GM11168 (cell line): ENCODE measurements at regions not wholly inside any gene's neighbourhood (a gene's known extent, or its start where the extent isn't known, plus 50 kb on each side); places are given as distances from the start of the nearest gene placed in this dataset.
"Not testable (repeated sequence)": the region's sequence is repeated elsewhere in the genome, so short reads cannot be mapped to it uniquely, and the experiment has no call there.

ENCODE experiments used
- in situ Hi-C: fragments of 300-500 bp; cut with MboI; formaldehyde crosslinking; loops from one replicate; pipeline ENCODE4 v1.12.0; 2022; ENCODE audit warnings: low sequenced_read_pairs; ENCODE audit not compliant: unreplicated experiment

DNA sequence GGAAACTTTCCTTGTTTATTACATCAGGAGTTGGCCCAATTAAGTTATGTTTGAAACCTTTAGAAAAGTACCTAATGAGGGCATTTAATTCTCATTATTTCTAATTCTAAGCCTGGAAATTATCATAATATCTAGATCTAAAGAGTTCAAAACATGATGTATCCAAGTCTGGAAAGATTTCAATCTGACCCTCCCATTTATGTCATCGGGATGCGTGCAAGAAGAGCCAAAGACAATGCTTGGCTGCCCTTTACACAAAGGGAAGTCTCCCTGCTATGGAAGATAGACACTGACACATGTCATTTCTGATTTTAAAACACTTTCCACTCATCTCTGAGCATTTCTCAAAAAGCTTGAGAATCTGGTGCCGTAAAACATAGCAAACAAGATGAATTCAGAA lies 222.4 kb downstream of the ANTXR2 start:
- in situ Hi-C loops, result no loop called here

- in situ Hi-C loops, result no loop called here
Observed at GRCh38 chr4:79848329-79848728, 224.7 kb downstream of the ANTXR2 start.

GRCh38 chr4:79847411-79847810 lies 225.6 kb downstream of the ANTXR2 start:
- in situ Hi-C loops, result no loop called here

- in situ Hi-C loops, result no loop called here
Observed at GRCh38 chr4:79842162-79842561, 230.9 kb downstream of the ANTXR2 start.

DNA sequence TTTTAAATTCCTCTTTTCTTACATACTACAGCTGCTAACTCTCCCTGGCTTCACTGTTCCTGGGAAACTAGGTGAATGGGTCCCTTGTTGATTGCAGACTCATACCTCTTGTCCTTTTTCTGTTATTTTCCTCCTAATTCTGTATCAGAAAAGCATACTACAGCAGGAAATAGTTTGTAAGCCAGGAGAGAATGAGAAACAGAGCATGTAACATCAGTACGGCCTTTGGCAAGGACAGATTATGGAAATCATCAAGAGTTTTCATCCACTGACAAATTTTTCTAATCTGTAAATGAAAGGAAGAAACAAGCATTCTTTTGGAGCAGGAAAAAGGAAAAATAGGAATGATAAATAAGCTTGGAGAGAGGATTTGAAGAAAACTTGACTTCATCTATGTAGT lies 239.2 kb downstream of the ANTXR2 start:
- in situ Hi-C loops, result no loop called here

GRCh38 chr4:79831701-79832514 lies 241.1 kb downstream of the ANTXR2 start:
- in situ Hi-C loops, result no loop called here

GRCh38 chr4:79831119-79831528 lies 241.9 kb downstream of the ANTXR2 start:
- in situ Hi-C loops, result no loop called here

GRCh38 chr4:79827283-79827682 lies 245.7 kb downstream of the ANTXR2 start:
- in situ Hi-C loops, result no loop called here

GRCh38 chr4:79823148-79823763 lies 249.8 kb downstream of the ANTXR2 start:
- in situ Hi-C loops, result no loop called here

DNA sequence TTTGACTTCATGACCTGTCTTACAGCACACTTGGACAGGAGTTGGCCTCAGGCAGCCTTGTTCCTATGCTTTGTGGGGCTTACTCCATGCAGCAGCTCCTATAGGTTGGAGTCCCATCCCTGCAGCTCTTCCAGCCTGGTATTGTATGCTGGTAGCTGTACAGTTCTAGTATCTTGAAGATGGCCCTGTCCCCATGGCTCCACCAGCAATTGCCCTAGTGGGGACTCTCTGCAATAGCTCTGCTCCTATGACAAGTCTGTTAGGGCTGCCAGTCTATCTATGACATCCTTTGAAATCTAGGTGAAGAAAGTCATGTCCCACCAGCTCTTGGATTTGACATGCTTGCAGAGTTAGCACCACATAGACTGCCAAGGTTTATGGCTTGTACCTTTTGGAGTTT lies 252.6 kb downstream of the ANTXR2 start:
- in situ Hi-C loops, result no loop called here

DNA sequence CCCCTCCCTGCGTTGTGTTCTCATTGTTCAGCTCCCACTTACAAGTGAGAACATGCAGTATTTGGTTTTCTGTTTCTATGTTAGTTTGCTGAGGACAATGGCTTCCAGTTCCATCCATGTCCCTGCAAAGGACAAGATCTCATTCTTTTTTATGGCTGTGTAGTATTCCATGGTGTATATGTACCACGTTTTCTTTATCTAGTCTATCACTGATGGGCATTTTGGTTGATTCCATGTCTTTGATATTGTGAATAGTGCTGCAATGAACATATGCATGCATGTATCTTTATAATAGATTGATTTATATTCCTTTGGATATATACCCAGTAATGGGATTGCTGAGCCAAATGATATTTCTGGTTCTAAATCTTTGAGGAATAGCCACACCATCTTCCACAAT lies 265.1 kb downstream of the ANTXR2 start:
- in situ Hi-C loops, result not testable (repeated sequence)

DNA sequence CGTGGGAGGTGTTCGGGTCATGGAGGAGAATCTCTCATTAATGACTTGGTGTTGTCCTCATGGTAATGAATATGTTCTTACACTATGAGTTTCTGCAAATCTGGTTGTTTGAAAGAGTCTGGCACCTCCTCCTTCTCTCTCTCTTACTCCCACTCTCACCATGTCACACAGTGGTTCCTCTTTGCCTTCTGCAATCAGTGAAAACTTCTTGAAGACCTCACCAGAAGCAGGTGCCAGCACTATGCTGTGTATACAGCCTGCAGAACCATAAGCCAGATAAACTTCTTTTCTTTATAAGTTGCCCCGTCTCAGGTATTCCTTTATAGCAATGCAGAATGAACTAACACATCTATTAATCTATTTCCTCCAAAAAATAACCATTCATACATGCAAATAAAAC lies 275.0 kb downstream of the ANTXR2 start:
- in situ Hi-C loops, result no loop called here

DNA sequence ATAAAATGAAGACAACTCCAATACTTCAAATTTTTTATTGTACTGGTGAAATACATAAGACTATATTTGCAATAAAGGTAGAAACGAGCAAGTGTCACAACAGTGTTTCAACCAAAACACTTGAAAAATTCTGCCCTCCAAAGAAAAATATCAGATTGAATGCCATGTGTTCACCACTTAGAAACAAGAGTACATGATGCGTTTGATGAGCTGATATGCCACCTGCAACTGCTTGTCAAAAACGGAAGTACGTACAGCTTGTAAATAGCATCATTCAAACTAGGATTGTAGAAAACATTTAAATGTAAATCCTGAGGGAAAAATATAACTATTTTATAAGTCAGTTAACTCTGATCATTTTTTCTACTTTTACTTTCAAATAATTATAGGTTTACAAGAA lies 276.1 kb downstream of the ANTXR2 start:
- in situ Hi-C loops, result no loop called here

GRCh38 chr4:79788884-79789283 lies 284.1 kb downstream of the ANTXR2 start:
- in situ Hi-C loops, result no loop called here

DNA sequence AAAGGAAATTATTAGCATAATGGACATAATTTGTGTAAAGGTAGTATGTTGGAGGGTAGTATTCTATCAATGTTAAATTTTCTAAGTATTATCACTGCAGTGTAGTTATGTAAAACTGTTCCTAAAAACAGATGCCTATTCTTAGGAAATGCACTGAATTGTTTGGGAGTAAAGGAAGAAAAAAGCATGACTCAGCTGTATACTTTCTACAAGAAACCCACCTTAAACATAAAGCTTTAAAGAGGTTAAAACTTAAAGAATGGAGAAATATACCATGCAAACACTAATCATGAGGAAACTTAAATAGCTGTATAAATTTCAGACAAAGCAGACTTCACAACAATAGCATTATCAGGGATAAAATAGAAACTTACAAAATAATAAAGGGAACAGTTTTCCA lies 292.9 kb downstream of the ANTXR2 start:
- in situ Hi-C loops, result no loop called here

GRCh38 chr4:79772510-79772909 lies 300.5 kb downstream of the ANTXR2 start:
- in situ Hi-C loops, result no loop called here

DNA sequence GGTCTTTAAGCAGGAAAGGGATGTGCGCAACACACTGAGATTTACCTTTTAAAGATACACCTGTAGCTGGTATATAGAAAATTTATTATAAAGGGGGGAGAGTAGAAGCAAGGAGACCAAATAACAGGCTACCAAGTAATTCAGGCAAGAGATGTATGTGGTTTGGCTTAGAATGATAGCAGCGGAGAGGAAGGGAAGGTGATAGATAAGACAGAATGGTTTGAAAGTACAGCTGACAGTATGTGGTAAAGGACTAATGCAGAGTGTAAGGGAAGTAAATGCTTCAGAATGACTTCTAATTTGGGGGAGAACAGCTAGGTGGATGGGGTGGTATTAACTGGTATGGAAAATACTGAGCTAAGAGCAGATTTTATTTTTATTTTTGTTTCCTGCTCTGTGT lies 308.9 kb downstream of the ANTXR2 start:
- in situ Hi-C loops, result no loop called here

GRCh38 chr4:79763486-79764075 lies 309.4 kb downstream of the ANTXR2 start:
- in situ Hi-C loops, result no loop called here

GRCh38 chr4:79759793-79760192 lies 313.2 kb downstream of the ANTXR2 start:
- in situ Hi-C loops, result no loop called here

- in situ Hi-C loops, result no loop called here
Observed at GRCh38 chr4:79757600-79757999, 315.4 kb downstream of the ANTXR2 start.

DNA sequence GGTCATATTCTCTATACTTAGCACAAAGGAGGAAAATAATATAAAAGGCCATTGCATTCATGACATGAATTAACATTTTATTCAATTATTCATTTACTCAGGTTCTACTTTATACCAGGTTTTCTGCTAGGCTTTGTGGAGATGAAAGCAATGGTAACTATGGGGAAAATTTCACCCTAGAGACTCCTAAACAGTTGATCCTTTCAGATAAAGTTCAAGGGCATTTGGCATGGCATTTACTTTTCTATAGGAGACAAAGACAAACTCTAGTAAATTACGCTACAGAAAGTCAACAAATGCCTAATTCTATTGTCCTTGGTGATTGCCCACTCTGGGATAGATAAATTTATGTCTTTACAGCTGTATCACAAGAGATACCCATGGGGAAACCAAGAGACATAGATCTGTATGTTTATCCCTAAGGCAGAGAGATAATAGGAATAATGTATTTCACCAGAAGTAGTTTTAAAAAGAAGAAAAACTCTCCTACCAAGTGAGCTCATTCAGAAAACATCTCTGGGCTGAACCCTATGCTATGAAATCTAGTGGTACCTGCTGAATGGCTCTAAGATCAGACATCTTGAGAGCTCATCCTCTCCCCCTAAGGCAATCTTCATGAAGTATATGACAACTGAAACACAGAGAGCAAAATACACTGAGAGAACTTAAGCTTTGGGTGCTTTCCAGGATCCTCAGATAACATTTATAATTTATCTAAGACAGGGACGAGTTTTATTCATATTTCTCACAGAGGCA lies 316.7 kb downstream of the ANTXR2 start:
- in situ Hi-C loops, result no loop called here
